Right atrium auricular region (tissue), 2 donors: ENCODE measurements at regions not wholly inside any gene's neighbourhood (a gene's known extent, or its start where the extent isn't known, plus 50 kb on each side); places are given as distances from the start of the nearest gene placed in this dataset.

ENCODE experiments used
- DNase-seq: peaks from one replicate; pipeline ENCODE4 v3.0.0-alpha.2; 2019; ENCODE audit warnings: low spot score
- H3K27ac ChIP-seq, 2 donors: fragments of 200-600 bp; sonication (generic); 1 replicate in 1 of 2; 2 replicates in 1 of 2; pipeline ENCODE4 v1.5.1; 2016 to 2019
- H3K27me3 ChIP-seq, 2 donors: fragments of 200-600 bp; sonication (generic); one replicate each; pipeline versions ENCODE4 v1.5.1 to v1.6.0; 2017 to 2019
- H3K36me3 ChIP-seq: fragments of 200-600 bp; sonication (generic); one replicate; pipeline ENCODE4 v1.5.1; 2016
- H3K4me1 ChIP-seq, 2 donors: fragments of 200-600 bp; sonication (generic); one replicate each; pipeline versions ENCODE4 v1.5.1 to v1.6.0; 2017 to 2019
- H3K4me3 ChIP-seq, 2 donors: fragments of 200-600 bp; sonication (generic); 1 replicate in 1 of 2; 2 replicates in 1 of 2; pipeline ENCODE4 v1.5.1; 2017 to 2019; ENCODE audit warnings: mild to moderate bottlenecking in 1 of 2, moderate library complexity in 1 of 2
- H3K9me3 ChIP-seq, 2 donors: fragments of 200-600 bp; sonication (generic); one replicate each; pipeline ENCODE4 v1.5.1; 2019
- CTCF ChIP-seq, 2 donors: fragments of 200-600 bp; sonication (generic); IDR thresholded peaks; one replicate each; pipeline ENCODE4 v1.5.1; 2019; ENCODE audit warnings: antibody characterized with exemption in 2 of 2

- no peak for DNase-seq
- H3K27me3 ChIP-seq, result no peaks in the 10 kb centered on the region
- no peak overlapping the region for H3K4me3 ChIP-seq
- no peaks in the 10 kb centered on the region for H3K9me3 ChIP-seq
- no peak overlapping the region for H3K27ac ChIP-seq
- no peaks in the 10 kb centered on the region for H3K36me3 ChIP-seq
- H3K4me1 ChIP-seq, result no peaks in the 10 kb centered on the region
- no peak for TF ChIP-seq CTCF (IDR thresholded peaks at IDR 0.05)
These were observed 517.5 kb downstream of the PREX1 start for GRCh38 chr20:48310305-48310704.

GRCh38 chr20:48309293-48309692 is 518.5 kb downstream of the PREX1 start:
- Histone ChIP-seq H3K36me3 (no peaks in the 10 kb centered on the region), H3K4me3 (no peak overlapping the region), H3K27me3 (no peaks in the 10 kb centered on the region), H3K27ac (no peak overlapping the region), H3K4me1 (no peaks in the 10 kb centered on the region), H3K9me3 (no peaks in the 10 kb centered on the region)
- DNase-seq, result no peak
- no peak for TF ChIP-seq CTCF (IDR thresholded peaks at IDR 0.05)

- no peaks in the 10 kb centered on the region for H3K4me1 ChIP-seq
- no peak overlapping the region for H3K4me3 ChIP-seq
- no peak for DNase-seq
- H3K27ac ChIP-seq, result no peak overlapping the region
- no peaks in the 10 kb centered on the region for H3K9me3 ChIP-seq
- H3K27me3 ChIP-seq, result no peaks in the 10 kb centered on the region
- H3K36me3 ChIP-seq, result no peaks in the 10 kb centered on the region
- TF ChIP-seq CTCF (IDR thresholded peaks at IDR 0.05), result no peak
These were observed 518.9 kb downstream of the PREX1 start for GRCh38 chr20:48308882-48309281.

GRCh38 chr20:48308232-48308781 is 519.5 kb downstream of the PREX1 start:
- H3K27ac ChIP-seq, result no peak overlapping the region

GRCh38 chr20:48307277-48307676 is 520.5 kb downstream of the PREX1 start:
- H3K9me3 ChIP-seq, result no peaks in the 10 kb centered on the region
- no peaks in the 10 kb centered on the region for H3K36me3 ChIP-seq
- no peak overlapping the region for H3K27ac ChIP-seq
- DNase-seq, result no peak
- no peak overlapping the region for H3K4me3 ChIP-seq
- H3K27me3 ChIP-seq, result no peaks in the 10 kb centered on the region
- H3K4me1 ChIP-seq, result no peaks in the 10 kb centered on the region
- no peak for TF ChIP-seq CTCF (IDR thresholded peaks at IDR 0.05)

More at GRCh38 chr20:48308232-48308781, 519.5 kb downstream of the PREX1 start:
- H3K36me3 ChIP-seq, result no peaks in the 10 kb centered on the region
- no peaks in the 10 kb centered on the region for H3K4me1 ChIP-seq
- H3K9me3 ChIP-seq, result no peaks in the 10 kb centered on the region
- no peak for DNase-seq
- H3K4me3 ChIP-seq, result no peak overlapping the region
- no peaks in the 10 kb centered on the region for H3K27me3 ChIP-seq
- no peak for TF ChIP-seq CTCF (IDR thresholded peaks at IDR 0.05)

- H3K36me3 ChIP-seq, result no peaks in the 10 kb centered on the region
- no peak overlapping the region for H3K4me3 ChIP-seq
- H3K9me3 ChIP-seq, result no peaks in the 10 kb centered on the region
- H3K27ac ChIP-seq, result no peak overlapping the region
- no peaks in the 10 kb centered on the region for H3K27me3 ChIP-seq
- no peak for DNase-seq
- H3K4me1 ChIP-seq, result peaks cover 0 to 11% of the 10 kb centered on the region in 2 donors
- TF ChIP-seq CTCF (IDR thresholded peaks at IDR 0.05), result no peak
These were observed 517.7 kb upstream of the SULF2 start for GRCh38 chr20:48302844-48303542.
